ENCODE measurements at regions not wholly inside any gene's neighbourhood (a gene's known extent, or its start where the extent isn't known, plus 50 kb on each side); places are given as distances from the start of the nearest gene placed in this dataset.

- no peak for DNase-seq (ENCODE audit: insufficient read length, low spot score)
- TF ChIP-seq PAX5 (IDR thresholded peaks at IDR 0.05; ENCODE audit: insufficient read depth, low read length, severe bottlenecking) = no peak
- TF ChIP-seq POU2F2 (IDR thresholded peaks at IDR 0.05; ENCODE audit: low read depth, low read length) = no peak
- TF ChIP-seq SPI1 (IDR thresholded peaks at IDR 0.05; ENCODE audit: low read depth, low read length) = no peak
- no peak for TF ChIP-seq POLR2A (IDR thresholded peaks at IDR 0.05; ENCODE audit: low read depth, low read length)
- TF ChIP-seq POLR2AphosphoS5 (IDR thresholded peaks at IDR 0.05; ENCODE audit: low read depth, low read length) = no peak
- TF ChIP-seq TAF1 (IDR thresholded peaks at IDR 0.05; ENCODE audit: low read depth, low read length) = no peak
- FAIRE-seq = no peak
Measured at GRCh38 chr4:20367446-20367845, 115.7 kb downstream of the SLIT2 start.

DNA sequence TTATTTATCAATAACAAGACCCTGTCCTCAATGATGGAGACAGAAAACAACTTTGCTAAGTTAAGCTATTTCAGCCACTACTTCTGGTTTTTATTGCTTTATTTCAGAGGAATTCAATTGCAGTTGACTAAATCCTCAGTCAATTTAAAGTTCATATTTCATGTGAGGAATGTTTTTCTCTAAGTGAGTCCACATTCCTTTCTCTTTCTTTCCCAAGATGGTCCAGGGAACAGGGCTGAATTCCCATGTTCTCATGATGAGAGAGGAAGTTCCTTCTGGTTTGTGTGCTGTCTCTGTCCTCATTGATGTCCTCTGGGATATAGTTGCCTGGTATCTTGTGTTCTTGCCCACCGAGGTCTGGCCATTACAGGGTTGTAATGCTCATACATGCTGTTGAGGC, 117.2 kb downstream of the SLIT2 start:
- DNase-seq (ENCODE audit: insufficient read length, low spot score) (no peak), FAIRE-seq (no peak)
- TF ChIP-seq POLR2AphosphoS5 (IDR thresholded peaks at IDR 0.05; ENCODE audit: low read depth, low read length) (no peak), POLR2A (IDR thresholded peaks at IDR 0.05; ENCODE audit: low read depth, low read length) (no peak), SPI1 (IDR thresholded peaks at IDR 0.05; ENCODE audit: low read depth, low read length) (no peak), TAF1 (IDR thresholded peaks at IDR 0.05; ENCODE audit: low read depth, low read length) (no peak), POU2F2 (IDR thresholded peaks at IDR 0.05; ENCODE audit: low read depth, low read length) (no peak), PAX5 (IDR thresholded peaks at IDR 0.05; ENCODE audit: insufficient read depth, low read length, severe bottlenecking) (no peak)

DNA sequence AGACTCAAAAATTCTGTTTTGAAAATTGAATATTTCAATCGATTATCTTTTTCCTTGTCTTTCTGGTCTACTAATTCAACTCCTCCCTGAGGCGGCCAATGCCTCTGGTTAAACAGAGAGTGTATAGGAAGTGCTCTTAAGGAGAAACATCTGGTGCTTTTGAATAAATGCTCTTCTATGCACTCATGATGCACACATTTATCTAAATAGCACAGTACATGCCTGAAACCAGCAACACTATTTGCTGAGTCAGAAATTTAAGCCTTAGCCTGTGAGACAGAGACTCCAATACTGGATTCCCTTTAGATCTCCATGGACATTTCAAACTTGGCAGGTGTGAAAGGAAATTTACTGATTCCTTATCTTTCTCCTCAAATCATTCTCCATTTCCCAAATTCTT, 118.6 kb downstream of the SLIT2 start:
- no peak for DNase-seq (ENCODE audit: insufficient read length, low spot score)
- no peak for FAIRE-seq
- no peak for TF ChIP-seq POLR2AphosphoS5 (IDR thresholded peaks at IDR 0.05; ENCODE audit: low read depth, low read length)
- TF ChIP-seq POLR2A (IDR thresholded peaks at IDR 0.05; ENCODE audit: low read depth, low read length) = no peak
- TF ChIP-seq TAF1 (IDR thresholded peaks at IDR 0.05; ENCODE audit: low read depth, low read length) = no peak
- TF ChIP-seq SPI1 (IDR thresholded peaks at IDR 0.05; ENCODE audit: low read depth, low read length) = no peak
- TF ChIP-seq POU2F2 (IDR thresholded peaks at IDR 0.05; ENCODE audit: low read depth, low read length) = no peak
- TF ChIP-seq PAX5 (IDR thresholded peaks at IDR 0.05; ENCODE audit: insufficient read depth, low read length, severe bottlenecking) = no peak

DNA sequence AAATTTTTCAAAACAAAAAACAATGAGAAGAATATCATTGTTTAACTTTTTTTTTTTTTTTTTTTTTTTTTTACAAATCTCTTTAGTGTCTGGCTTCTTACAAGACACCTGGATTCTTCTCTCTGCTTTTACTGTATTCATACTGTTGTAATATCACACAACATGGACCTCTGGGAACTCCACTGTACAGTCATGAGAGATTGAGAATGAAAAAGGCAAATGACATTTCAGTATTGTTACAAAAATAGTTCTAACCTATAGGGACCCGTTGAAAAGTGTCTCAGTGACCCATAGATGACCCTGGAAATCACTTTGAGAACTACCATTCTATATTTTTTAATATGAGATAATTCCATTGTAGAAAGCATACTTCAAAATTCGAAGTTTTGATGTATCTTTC, 124.4 kb downstream of the SLIT2 start:
- no peak for FAIRE-seq
- no peak for DNase-seq (ENCODE audit: insufficient read length, low spot score)
- TF ChIP-seq POU2F2 (IDR thresholded peaks at IDR 0.05; ENCODE audit: low read depth, low read length) (no peak), PAX5 (IDR thresholded peaks at IDR 0.05; ENCODE audit: insufficient read depth, low read length, severe bottlenecking) (no peak), POLR2A (IDR thresholded peaks at IDR 0.05; ENCODE audit: low read depth, low read length) (no peak), SPI1 (IDR thresholded peaks at IDR 0.05; ENCODE audit: low read depth, low read length) (no peak), POLR2AphosphoS5 (IDR thresholded peaks at IDR 0.05; ENCODE audit: low read depth, low read length) (no peak), TAF1 (IDR thresholded peaks at IDR 0.05; ENCODE audit: low read depth, low read length) (no peak)

GRCh38 chr4:20378181-20378580, 126.5 kb downstream of the SLIT2 start:
- no peak for FAIRE-seq
- TF ChIP-seq PAX5 (IDR thresholded peaks at IDR 0.05; ENCODE audit: insufficient read depth, low read length, severe bottlenecking) = no peak
- TF ChIP-seq POLR2A (IDR thresholded peaks at IDR 0.05; ENCODE audit: low read depth, low read length) = no peak
- no peak for TF ChIP-seq POLR2AphosphoS5 (IDR thresholded peaks at IDR 0.05; ENCODE audit: low read depth, low read length)
- no peak for TF ChIP-seq SPI1 (IDR thresholded peaks at IDR 0.05; ENCODE audit: low read depth, low read length)
- no peak for TF ChIP-seq POU2F2 (IDR thresholded peaks at IDR 0.05; ENCODE audit: low read depth, low read length)
- no peak for TF ChIP-seq TAF1 (IDR thresholded peaks at IDR 0.05; ENCODE audit: low read depth, low read length)

DNA sequence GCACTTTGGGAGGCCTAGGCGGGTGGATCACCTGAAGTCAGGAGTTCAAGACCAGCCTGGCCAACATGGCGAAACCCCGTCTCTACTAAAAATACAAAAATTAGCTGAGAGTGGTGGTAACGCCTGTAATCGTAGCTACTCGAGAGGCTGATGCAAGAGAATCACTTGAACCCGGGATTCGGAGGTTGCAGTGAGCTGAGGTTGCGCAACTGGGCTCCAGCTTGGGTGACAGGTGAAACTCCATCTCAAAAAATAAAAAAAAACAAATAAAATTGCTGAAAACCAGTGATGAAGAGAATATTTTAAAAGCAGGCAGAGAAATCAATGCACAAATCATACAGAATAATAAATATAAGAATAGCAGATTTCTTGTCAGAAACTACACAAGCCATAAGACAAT, 129.3 kb downstream of the SLIT2 start:
- no peak for FAIRE-seq
- no peak for TF ChIP-seq POU2F2 (IDR thresholded peaks at IDR 0.05; ENCODE audit: low read depth, low read length)
- TF ChIP-seq POLR2AphosphoS5 (IDR thresholded peaks at IDR 0.05; ENCODE audit: low read depth, low read length) = no peak
- TF ChIP-seq POLR2A (IDR thresholded peaks at IDR 0.05; ENCODE audit: low read depth, low read length) = no peak
- TF ChIP-seq TAF1 (IDR thresholded peaks at IDR 0.05; ENCODE audit: low read depth, low read length) = no peak
- TF ChIP-seq SPI1 (IDR thresholded peaks at IDR 0.05; ENCODE audit: low read depth, low read length) = no peak
- TF ChIP-seq PAX5 (IDR thresholded peaks at IDR 0.05; ENCODE audit: insufficient read depth, low read length, severe bottlenecking) = no peak
- DNase-seq (ENCODE audit: insufficient read length, low spot score) = no peak

More at GRCh38 chr4:20378181-20378580, 126.5 kb downstream of the SLIT2 start:
- no peak for DNase-seq (ENCODE audit: insufficient read length, low spot score)

GRCh38 chr4:20383283-20383682, 131.6 kb downstream of the SLIT2 start:
- no peak for TF ChIP-seq POLR2A (IDR thresholded peaks at IDR 0.05; ENCODE audit: low read depth, low read length)
- no peak for TF ChIP-seq POLR2AphosphoS5 (IDR thresholded peaks at IDR 0.05; ENCODE audit: low read depth, low read length)
- TF ChIP-seq PAX5 (IDR thresholded peaks at IDR 0.05; ENCODE audit: insufficient read depth, low read length, severe bottlenecking) = no peak
- TF ChIP-seq SPI1 (IDR thresholded peaks at IDR 0.05; ENCODE audit: low read depth, low read length) = no peak
- TF ChIP-seq POU2F2 (IDR thresholded peaks at IDR 0.05; ENCODE audit: low read depth, low read length) = no peak
- no peak for TF ChIP-seq TAF1 (IDR thresholded peaks at IDR 0.05; ENCODE audit: low read depth, low read length)
- FAIRE-seq = no peak
- no peak for DNase-seq (ENCODE audit: insufficient read length, low spot score)

DNA sequence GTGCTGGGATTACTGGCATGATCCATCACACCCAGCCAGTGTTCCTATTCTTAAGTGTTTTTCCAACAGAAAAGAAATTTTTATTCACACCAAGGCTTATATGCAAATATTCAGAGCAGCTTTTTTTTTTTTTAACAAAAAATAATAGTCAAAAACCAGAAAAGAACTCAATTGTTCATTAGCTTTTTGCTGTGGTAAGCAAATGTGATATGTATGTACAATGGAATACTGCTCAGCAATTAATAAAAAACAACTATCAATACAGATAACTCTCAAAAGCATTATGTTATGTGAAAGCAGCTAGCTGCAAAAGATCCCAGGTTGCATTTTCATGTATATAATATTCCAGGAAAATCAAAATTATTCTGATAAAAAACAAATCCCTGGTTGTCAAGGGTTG, 132.3 kb downstream of the SLIT2 start:
- TF ChIP-seq POLR2AphosphoS5 (IDR thresholded peaks at IDR 0.05; ENCODE audit: low read depth, low read length) = no peak
- TF ChIP-seq POU2F2 (IDR thresholded peaks at IDR 0.05; ENCODE audit: low read depth, low read length) = no peak
- TF ChIP-seq TAF1 (IDR thresholded peaks at IDR 0.05; ENCODE audit: low read depth, low read length) = no peak
- TF ChIP-seq POLR2A (IDR thresholded peaks at IDR 0.05; ENCODE audit: low read depth, low read length) = no peak
- TF ChIP-seq PAX5 (IDR thresholded peaks at IDR 0.05; ENCODE audit: insufficient read depth, low read length, severe bottlenecking) = no peak
- TF ChIP-seq SPI1 (IDR thresholded peaks at IDR 0.05; ENCODE audit: low read depth, low read length) = no peak
- no peak for DNase-seq (ENCODE audit: insufficient read length, low spot score)
- FAIRE-seq = no peak

DNA sequence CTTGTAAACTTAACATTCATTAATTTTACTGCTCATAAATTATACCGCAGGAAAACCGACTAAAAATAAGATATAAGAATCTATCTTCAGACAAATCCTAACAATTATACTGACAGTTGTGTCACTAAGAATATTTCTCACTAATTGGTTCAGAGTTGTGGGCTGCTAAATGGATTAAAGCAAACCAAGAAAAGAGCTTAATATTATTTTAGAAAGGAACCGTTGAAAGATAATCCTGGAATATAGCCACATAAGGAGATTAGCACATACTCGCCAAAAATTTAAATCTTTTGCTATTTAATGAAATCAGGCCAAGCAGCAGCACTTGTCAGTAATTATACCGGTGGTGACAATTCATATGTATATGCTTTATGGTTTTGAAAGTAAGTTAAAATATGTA, 132.8 kb downstream of the SLIT2 start:
- TF ChIP-seq PAX5 (IDR thresholded peaks at IDR 0.05; ENCODE audit: insufficient read depth, low read length, severe bottlenecking) = no peak
- TF ChIP-seq TAF1 (IDR thresholded peaks at IDR 0.05; ENCODE audit: low read depth, low read length) = no peak
- TF ChIP-seq POLR2AphosphoS5 (IDR thresholded peaks at IDR 0.05; ENCODE audit: low read depth, low read length) = no peak
- TF ChIP-seq POLR2A (IDR thresholded peaks at IDR 0.05; ENCODE audit: low read depth, low read length) = no peak
- TF ChIP-seq SPI1 (IDR thresholded peaks at IDR 0.05; ENCODE audit: low read depth, low read length) = no peak
- TF ChIP-seq POU2F2 (IDR thresholded peaks at IDR 0.05; ENCODE audit: low read depth, low read length) = no peak

More for the DNA sequence above, 132.8 kb downstream of the SLIT2 start:
- FAIRE-seq (no peak), DNase-seq (ENCODE audit: insufficient read length, low spot score) (no peak)

Data from GM12891 (cell line).